Endothelial cell of umbilical vein (primary cell): ENCODE measurements at regions not wholly inside any gene's neighbourhood (a gene's known extent, or its start where the extent isn't known, plus 50 kb on each side); places are given as distances from the start of the nearest gene placed in this dataset.

Experiments
- EZH2 ChIP-seq: IDR thresholded peaks from 2 replicates; pipeline ENCODE4 v1.6.1; 2012; ENCODE audit warnings: borderline replicate concordance, low read depth, mild to moderate bottlenecking, moderate library complexity, low read length, inconsistent platforms; ENCODE audit not compliant: severe bottlenecking
- GATA2 ChIP-seq: IDR thresholded peaks from 2 replicates; pipeline ENCODE4 v1.7.0; 2011; ENCODE audit warnings: low read depth, mild to moderate bottlenecking, moderate library complexity, mixed read lengths, low read length; ENCODE audit not compliant: insufficient read length, insufficient read depth
- MYC ChIP-seq: IDR thresholded peaks from one replicate; pipeline ENCODE4 v1.6.1; 2011; ENCODE audit warnings: mild to moderate bottlenecking, low read depth, low read length
- POLR2A ChIP-seq: IDR thresholded peaks from 2 replicates; pipeline ENCODE4 v1.6.1; 2012; ENCODE audit warnings: low read depth, mild to moderate bottlenecking, control low read depth, low read length
- POLR2AphosphoS5 ChIP-seq: IDR thresholded peaks from 2 replicates; pipeline ENCODE4 v1.6.1; 2012; ENCODE audit warnings: low read depth, mild to moderate bottlenecking, control low read depth, low read length, moderate library complexity; ENCODE audit not compliant: insufficient read depth
- TF ChIP-seq, protein P1 (sequence below), 2 donors: IDR thresholded peaks; 1 replicate in 1 of 2; 2 replicates in 1 of 2; pipeline ENCODE4 v1.5.1; 2011; ENCODE audit warnings: low read length in 2 of 2, mild to moderate bottlenecking in 2 of 2, moderate library complexity in 2 of 2, control low read depth in 1 of 2, inconsistent platforms in 1 of 2, low read depth in 1 of 2; ENCODE audit not compliant: insufficient read depth in 1 of 2; ENCODE audit errors: extremely low read depth in 1 of 2
- TF ChIP-seq, protein P2 (sequence below): IDR thresholded peaks from 2 replicates; pipeline ENCODE4 v1.6.1; 2011; ENCODE audit not compliant: insufficient read depth, insufficient read length

DNA sequence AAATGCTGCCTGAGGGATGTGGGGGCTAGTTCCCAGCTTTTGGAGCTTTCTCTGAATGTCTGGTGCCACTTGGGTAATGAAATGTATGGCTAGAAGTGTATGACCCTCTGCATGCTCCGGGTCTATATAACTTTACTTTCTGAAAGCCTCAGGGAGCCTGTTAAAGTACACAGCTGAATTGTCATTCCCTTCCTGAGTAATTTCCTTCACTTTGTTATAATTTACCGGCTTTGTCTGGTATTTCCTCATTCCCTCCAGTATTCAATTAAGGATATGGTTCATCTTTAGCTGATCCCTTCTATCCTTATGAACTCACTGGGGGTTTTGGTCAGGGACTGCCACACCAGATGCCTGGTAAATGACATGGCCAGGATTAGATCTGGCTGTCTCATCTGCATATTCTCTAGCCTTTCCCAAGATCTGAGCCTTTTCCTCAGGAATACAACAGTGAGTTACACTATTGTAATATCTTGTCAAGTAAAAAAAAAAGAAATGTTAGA lies 620.3 kb downstream of the ZPLD1 start:
- TF ChIP-seq, protein P1, sequence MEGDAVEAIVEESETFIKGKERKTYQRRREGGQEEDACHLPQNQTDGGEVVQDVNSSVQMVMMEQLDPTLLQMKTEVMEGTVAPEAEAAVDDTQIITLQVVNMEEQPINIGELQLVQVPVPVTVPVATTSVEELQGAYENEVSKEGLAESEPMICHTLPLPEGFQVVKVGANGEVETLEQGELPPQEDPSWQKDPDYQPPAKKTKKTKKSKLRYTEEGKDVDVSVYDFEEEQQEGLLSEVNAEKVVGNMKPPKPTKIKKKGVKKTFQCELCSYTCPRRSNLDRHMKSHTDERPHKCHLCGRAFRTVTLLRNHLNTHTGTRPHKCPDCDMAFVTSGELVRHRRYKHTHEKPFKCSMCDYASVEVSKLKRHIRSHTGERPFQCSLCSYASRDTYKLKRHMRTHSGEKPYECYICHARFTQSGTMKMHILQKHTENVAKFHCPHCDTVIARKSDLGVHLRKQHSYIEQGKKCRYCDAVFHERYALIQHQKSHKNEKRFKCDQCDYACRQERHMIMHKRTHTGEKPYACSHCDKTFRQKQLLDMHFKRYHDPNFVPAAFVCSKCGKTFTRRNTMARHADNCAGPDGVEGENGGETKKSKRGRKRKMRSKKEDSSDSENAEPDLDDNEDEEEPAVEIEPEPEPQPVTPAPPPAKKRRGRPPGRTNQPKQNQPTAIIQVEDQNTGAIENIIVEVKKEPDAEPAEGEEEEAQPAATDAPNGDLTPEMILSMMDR (IDR thresholded peaks at IDR 0.05; ENCODE audit: extremely low read depth in 1 of 2, insufficient read depth in 1 of 2, low read depth in 1 of 2, low read length in 2 of 2), result no peak
- TF ChIP-seq, protein P2, sequence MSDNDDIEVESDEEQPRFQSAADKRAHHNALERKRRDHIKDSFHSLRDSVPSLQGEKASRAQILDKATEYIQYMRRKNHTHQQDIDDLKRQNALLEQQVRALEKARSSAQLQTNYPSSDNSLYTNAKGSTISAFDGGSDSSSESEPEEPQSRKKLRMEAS, result no peak
- no peak for TF ChIP-seq POLR2AphosphoS5
- TF ChIP-seq GATA2, result no peak
- no peak for TF ChIP-seq EZH2
- no peak for TF ChIP-seq POLR2A
- no peak for TF ChIP-seq MYC
